RWPE1 (cell line): ENCODE measurements at regions not wholly inside any gene's neighbourhood (a gene's known extent, or its start where the extent isn't known, plus 50 kb on each side); places are given as distances from the start of the nearest gene placed in this dataset.

Experiments
- CTCF ChIA-PET: fragments of 350-600 bp; sonication (Branson Sonifier 250); formaldehyde crosslinking; extraction: SDS; loops from one replicate; lab custom pipeline; 2021; lab: Yijun Ruan, JAX
- POLR2A ChIA-PET: fragments of 400-600 bp; formaldehyde crosslinking; extraction: SDS; loops from one replicate; lab custom pipeline; 2020; ENCODE audit warnings: antibody characterized with exemption; ENCODE audit not compliant: low non-redundant PET; lab: Yijun Ruan, JAX
- DNase-seq: peaks from one replicate; pipeline ENCODE4 v3.0.0; 2012; ENCODE audit warnings: low spot score
- H3K27ac ChIP-seq: fragments of 450-650 bp; 2 replicates; pipeline ENCODE4 v1.5.1; 2017
- CTCF ChIP-seq: fragments of 450-650 bp; conservative IDR thresholded peaks from 2 replicates; pipeline ENCODE4 v1.5.1; 2017; ENCODE audit warnings: low read depth, mild to moderate bottlenecking

DNA sequence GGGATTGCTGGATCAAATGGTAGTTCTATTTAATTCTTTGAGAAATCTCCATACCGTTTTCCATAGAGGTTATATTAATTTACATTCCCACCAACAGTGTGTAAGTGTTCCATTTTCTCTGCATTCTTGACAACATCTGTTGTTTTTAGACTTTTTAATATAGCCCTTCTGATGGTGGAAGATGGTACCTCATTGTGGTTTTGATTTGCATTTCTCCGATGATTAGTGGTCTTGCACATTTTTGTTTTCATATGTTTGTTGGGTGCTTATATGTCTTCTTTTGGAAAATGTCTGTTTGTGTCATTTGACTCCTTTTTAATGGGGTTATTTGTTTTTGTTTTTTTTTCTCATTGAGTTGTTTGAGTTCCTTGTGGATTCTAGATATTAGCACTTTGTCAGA is 75.3 kb upstream of the PUDP start:
- no peak for DNase-seq
- TF ChIP-seq CTCF = no peak
- ChIA-PET CTCF (no interaction called here), POLR2A (no interaction called here)
- no peak overlapping the region for H3K27ac ChIP-seq

DNA sequence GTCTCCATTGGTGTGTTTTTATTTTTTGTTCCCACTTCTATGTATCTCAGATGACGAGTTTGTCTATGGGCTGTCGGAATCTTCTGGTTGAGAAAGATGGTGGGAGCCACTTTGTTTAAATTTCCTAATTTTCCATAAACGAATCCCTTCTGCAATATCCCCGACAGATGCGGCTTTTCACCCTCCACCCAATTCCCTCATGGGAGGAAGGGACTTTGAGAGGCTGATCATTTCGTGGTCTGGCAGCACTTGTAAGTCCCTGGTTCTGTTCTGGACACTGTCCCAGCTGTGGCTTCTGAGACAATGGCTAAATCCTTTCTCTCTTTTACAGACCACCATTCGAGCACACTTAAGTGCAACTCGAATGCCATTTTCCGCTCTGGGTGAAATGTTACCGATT is 72.2 kb upstream of the PUDP start:
- DNase-seq = no peak
- ChIA-PET CTCF (no interaction called here), POLR2A (no interaction called here)
- no peak overlapping the region for H3K27ac ChIP-seq
- TF ChIP-seq CTCF = no peak

- TF ChIP-seq CTCF = no peak
- DNase-seq = no peak
- ChIA-PET POLR2A (no interaction called here), CTCF (no interaction called here)
- no peak overlapping the region for H3K27ac ChIP-seq
Measured at GRCh38 chrX:7219153-7219705, 71.3 kb upstream of the PUDP start.

GRCh38 chrX:7218321-7219152 is 70.6 kb upstream of the PUDP start:
- no peak for DNase-seq
- H3K27ac ChIP-seq = no peak overlapping the region

GRCh38 chrX:7216981-7217587 is 69.1 kb upstream of the PUDP start:
- DNase-seq = no peak
- no peak for TF ChIP-seq CTCF
- ChIA-PET CTCF (no interaction called here), POLR2A (no interaction called here)
- no peak overlapping the region for H3K27ac ChIP-seq

More at GRCh38 chrX:7218321-7219152, 70.6 kb upstream of the PUDP start:
- CTCF ChIA-PET = interaction anchor here (0.5 kb wide), 1 partner anchor 367 kb away, joined by 6 read pairs; no protein-coding TSS in a partner anchor
- no peak for TF ChIP-seq CTCF
- POLR2A ChIA-PET = no interaction called here

GRCh38 chrX:7215842-7216241 is 67.9 kb upstream of the PUDP start:
- ChIA-PET POLR2A (no interaction called here), CTCF (no interaction called here)
- no peak for DNase-seq
- no peak for TF ChIP-seq CTCF
- H3K27ac ChIP-seq = no peak overlapping the region
